Fibroblast of pulmonary artery (primary cell): ENCODE measurements at regions not wholly inside any gene's neighbourhood (a gene's known extent, or its start where the extent isn't known, plus 50 kb on each side); places are given as distances from the start of the nearest gene placed in this dataset.

Experiments used
- DNase-seq: peaks from one replicate; pipeline ENCODE4 v3.0.0-alpha.2; 2010; ENCODE audit warnings: low read depth
- H3K4me3 ChIP-seq: replicated peaks from 2 replicates; pipeline ENCODE4 v1.5.1; 2011; ENCODE audit warnings: low read depth, mild to moderate bottlenecking, control low read depth, low read length, moderate library complexity
- CTCF ChIP-seq: IDR thresholded peaks from 2 replicates; pipeline ENCODE4 v1.5.1; 2011; ENCODE audit warnings: mild to moderate bottlenecking, control low read depth, low read length, inconsistent platforms; ENCODE audit errors: missing control alignments

- no peak overlapping the region for H3K4me3 ChIP-seq
- no peak for DNase-seq
- TF ChIP-seq CTCF = no peak
These were observed 494.6 kb upstream of the MYT1L start for GRCh38 chr2:2825516-2826208.

- DNase-seq = no peak
- no peak overlapping the region for H3K4me3 ChIP-seq
- no peak for TF ChIP-seq CTCF
These were observed 494.0 kb upstream of the MYT1L start for GRCh38 chr2:2825062-2825461.

- no peak for TF ChIP-seq CTCF
- DNase-seq = no peak
- no peak overlapping the region for H3K4me3 ChIP-seq
These were observed 493.5 kb upstream of the MYT1L start for GRCh38 chr2:2824588-2824987.

GRCh38 chr2:2823061-2823753 is 492.1 kb upstream of the MYT1L start:
- TF ChIP-seq CTCF = no peak
- no peak overlapping the region for H3K4me3 ChIP-seq
- DNase-seq = peak; percentile 17

- no peak for DNase-seq
- TF ChIP-seq CTCF = no peak
- no peak overlapping the region for H3K4me3 ChIP-seq
These were observed 491.1 kb upstream of the MYT1L start for GRCh38 chr2:2822143-2822542.

- DNase-seq = no peak
- no peak for TF ChIP-seq CTCF
- H3K4me3 ChIP-seq = no peak overlapping the region
These were observed 481.6 kb upstream of the MYT1L start for GRCh38 chr2:2812648-2813047.

GRCh38 chr2:2812117-2812516 is 481.0 kb upstream of the MYT1L start:
- TF ChIP-seq CTCF = no peak
- H3K4me3 ChIP-seq = no peak overlapping the region
- DNase-seq = no peak
